Psoas muscle (tissue), 7 donors: ENCODE measurements at regions not wholly inside any gene's neighbourhood (a gene's known extent, or its start where the extent isn't known, plus 50 kb on each side); places are given as distances from the start of the nearest gene placed in this dataset.

ENCODE experiments used
- ATAC-seq, 4 donors: fragments of 200-7000 bp; cut with Tn5 transposase; one replicate each; pipeline ENCODE4 v1.9.1; 2020; ENCODE audit warnings: moderate library complexity in 3 of 4, mild to moderate bottlenecking in 2 of 4
- DNase-seq, 2 donors: peaks; one replicate each; pipeline ENCODE4 v3.0.0-alpha.2; 2020
- H3K27ac ChIP-seq: fragments of 200-600 bp; one replicate; pipeline ENCODE4 v1.8.0; 2022
- H3K27me3 ChIP-seq, 3 donors: fragments of 200-600 bp in 1 of 3; one replicate each; pipeline versions ENCODE4 v1.6.1 to v1.8.0; 2013 to 2022; ENCODE audit warnings: low read length in 2 of 3, mild to moderate bottlenecking in 2 of 3, moderate library complexity in 1 of 3; ENCODE audit not compliant: insufficient read depth in 3 of 3
- H3K36me3 ChIP-seq, 2 donors: fragments of 200-600 bp in 1 of 2; one replicate each; pipeline versions ENCODE4 v1.6.1 to v1.8.0; 2013 to 2022; ENCODE audit warnings: low read depth in 1 of 2, mild to moderate bottlenecking in 1 of 2, moderate library complexity in 1 of 2; ENCODE audit not compliant: insufficient read depth in 1 of 2
- H3K4me1 ChIP-seq: fragments of 200-600 bp; one replicate; pipeline ENCODE4 v1.8.0; 2022
- H3K4me3 ChIP-seq: fragments of 200-600 bp; one replicate; pipeline ENCODE4 v1.8.0; 2022; ENCODE audit warnings: mild to moderate bottlenecking
- H3K9me3 ChIP-seq: fragments of 200-600 bp; one replicate; pipeline ENCODE4 v1.8.0; 2022
- WGBS, 3 donors: extraction: QIAGEN DNeasy Blood & Tissue Kit; methylation state at CpG; one replicate each; pipeline versions ENCODE4 v1.1.6 to v1.1.7; 2013; 5-methylcytosine and 5-hydroxymethylcytosine counted together
- intact Hi-C, 2 donors: fragments of 100-400 bp; cut with DNase I; formaldehyde crosslinking; loops; one replicate each; pipeline versions ENCODE4 v1.11.0 to v1.14.2; 2022
- TF ChIP-seq, protein P1 (sequence below): fragments of 200-600 bp; IDR thresholded peaks from one replicate; pipeline ENCODE4 v1.8.0; 2022; ENCODE audit warnings: antibody characterized with exemption
- donor health status: healthy with polysubstance abuse.
- donor health status: DM: no; HTN: no; CAD: no; lungs with moderate emphysema.
- donor health status: Bipolar disorder and iron deficiency.
- donor health status: healthy.
- donor health status: DM: yes; HTN: yes; CAD: no.
- donor health status: DM: no; HTN: no; CAD: no.
- donor health status: DM: yes; HTN: yes; CAD: no.

- no peak overlapping the region for H3K27ac ChIP-seq
- no peaks in the 10 kb centered on the region for H3K36me3 ChIP-seq
- H3K27me3 ChIP-seq: no peaks in the 10 kb centered on the region
- TF ChIP-seq, protein P1, sequence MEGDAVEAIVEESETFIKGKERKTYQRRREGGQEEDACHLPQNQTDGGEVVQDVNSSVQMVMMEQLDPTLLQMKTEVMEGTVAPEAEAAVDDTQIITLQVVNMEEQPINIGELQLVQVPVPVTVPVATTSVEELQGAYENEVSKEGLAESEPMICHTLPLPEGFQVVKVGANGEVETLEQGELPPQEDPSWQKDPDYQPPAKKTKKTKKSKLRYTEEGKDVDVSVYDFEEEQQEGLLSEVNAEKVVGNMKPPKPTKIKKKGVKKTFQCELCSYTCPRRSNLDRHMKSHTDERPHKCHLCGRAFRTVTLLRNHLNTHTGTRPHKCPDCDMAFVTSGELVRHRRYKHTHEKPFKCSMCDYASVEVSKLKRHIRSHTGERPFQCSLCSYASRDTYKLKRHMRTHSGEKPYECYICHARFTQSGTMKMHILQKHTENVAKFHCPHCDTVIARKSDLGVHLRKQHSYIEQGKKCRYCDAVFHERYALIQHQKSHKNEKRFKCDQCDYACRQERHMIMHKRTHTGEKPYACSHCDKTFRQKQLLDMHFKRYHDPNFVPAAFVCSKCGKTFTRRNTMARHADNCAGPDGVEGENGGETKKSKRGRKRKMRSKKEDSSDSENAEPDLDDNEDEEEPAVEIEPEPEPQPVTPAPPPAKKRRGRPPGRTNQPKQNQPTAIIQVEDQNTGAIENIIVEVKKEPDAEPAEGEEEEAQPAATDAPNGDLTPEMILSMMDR: no peak
- DNase-seq: no peak
- H3K9me3 ChIP-seq: no peaks in the 10 kb centered on the region
- 65 to 83% (median 75%) methylated on average over 1 of the region's 1 CpG for WGBS, 3 donors
- ATAC-seq: no peak
- intact Hi-C loops: no loop called here
- H3K4me3 ChIP-seq: no peak overlapping the region
- no peaks in the 10 kb centered on the region for H3K4me1 ChIP-seq
These were observed 54.4 kb upstream of the GRIP1 start for GRCh38 chr12:66733321-66733720.

- intact Hi-C loops: no loop called here
- Histone ChIP-seq H3K27me3 (no peaks in the 10 kb centered on the region), H3K4me1 (no peaks in the 10 kb centered on the region), H3K9me3 (no peaks in the 10 kb centered on the region), H3K4me3 (no peak overlapping the region), H3K36me3 (no peaks in the 10 kb centered on the region), H3K27ac (no peak overlapping the region)
- DNase-seq: no peak
- no peak for ATAC-seq
- TF ChIP-seq, protein P1: no peak
- WGBS, 3 donors: 62 to 76% (median 74%) methylated on average over 4 of the region's 4 CpGs
These were observed 55.0 kb upstream of the GRIP1 start for GRCh38 chr12:66733839-66734238.

DNA sequence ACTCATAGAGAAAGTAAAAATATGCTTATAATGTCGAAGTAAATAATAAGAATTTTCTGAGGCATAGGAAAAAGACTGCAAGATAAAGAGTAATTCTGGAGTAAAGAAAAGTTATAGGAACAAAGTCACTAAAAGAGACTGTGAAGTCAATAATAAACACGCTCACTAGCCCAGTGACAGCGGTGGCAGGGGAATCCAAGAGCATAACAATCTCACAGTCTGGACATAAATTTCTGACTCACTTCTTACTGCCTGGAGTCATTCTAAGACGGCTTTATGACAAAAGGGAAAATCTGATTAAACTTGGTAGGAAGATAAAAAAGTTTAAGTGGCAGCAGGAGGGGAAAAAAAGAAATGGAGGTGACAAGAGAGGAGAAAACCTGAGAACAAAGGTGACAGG, 56.4 kb upstream of the GRIP1 start:
- Histone ChIP-seq H3K27me3 (no peaks in the 10 kb centered on the region), H3K27ac (no peak overlapping the region), H3K4me1 (no peaks in the 10 kb centered on the region), H3K4me3 (no peak overlapping the region), H3K9me3 (no peaks in the 10 kb centered on the region), H3K36me3 (no peaks in the 10 kb centered on the region)
- ATAC-seq (no peak), DNase-seq (no peak)
- intact Hi-C loops: no loop called here
- 77 to 82% (median 81%) methylated on average over 4 of the region's 4 CpGs for WGBS, 3 donors
- TF ChIP-seq, protein P1: no peak

- intact Hi-C loops: no loop called here
- 37 to 70% (median 63%) methylated on average over 4 of the region's 4 CpGs for WGBS, 3 donors
- H3K4me1 ChIP-seq: no peaks in the 10 kb centered on the region
These were observed 58.1 kb upstream of the GRIP1 start for GRCh38 chr12:66736931-66737330.

DNA sequence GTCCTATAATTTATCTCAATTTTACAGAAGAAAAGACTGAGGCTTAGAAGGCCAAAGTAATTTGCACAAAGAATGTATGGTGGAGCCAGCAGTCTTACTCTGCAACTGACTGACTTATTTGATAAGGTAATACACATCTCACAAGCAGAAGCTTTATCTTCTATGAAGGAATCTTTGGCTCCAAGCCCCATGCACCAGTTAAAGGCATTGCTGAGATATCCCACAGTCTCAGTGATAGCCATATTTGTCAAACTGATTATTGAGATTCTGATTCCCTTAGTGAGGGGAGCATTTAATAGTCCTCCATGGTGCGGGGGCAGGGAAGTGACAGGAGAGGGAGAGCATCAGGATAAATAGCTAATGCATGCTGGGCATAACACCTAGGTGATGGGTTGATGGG, 60.4 kb upstream of the GRIP1 start:
- intact Hi-C loops: no loop called here
- ATAC-seq: no peak
- WGBS, 3 donors: 92 to 97% (median 93%) methylated on average over 1 of the region's 1 CpG
- Histone ChIP-seq H3K4me1 (no peaks in the 10 kb centered on the region), H3K36me3 (no peaks in the 10 kb centered on the region), H3K9me3 (no peaks in the 10 kb centered on the region), H3K27ac (no peak overlapping the region), H3K27me3 (no peaks in the 10 kb centered on the region), H3K4me3 (no peak overlapping the region)
- DNase-seq: no peak
- TF ChIP-seq, protein P1: no peak

More at GRCh38 chr12:66736931-66737330, 58.1 kb upstream of the GRIP1 start:
- Histone ChIP-seq H3K36me3 (no peaks in the 10 kb centered on the region), H3K4me3 (no peak overlapping the region), H3K27me3 (no peaks in the 10 kb centered on the region), H3K9me3 (no peaks in the 10 kb centered on the region), H3K27ac (no peak overlapping the region)
- TF ChIP-seq, protein P1: no peak
- ATAC-seq (no peak), DNase-seq (no peak)
